ENCODE measurements at regions not wholly inside any gene's neighbourhood (a gene's known extent, or its start where the extent isn't known, plus 50 kb on each side); places are given as distances from the start of the nearest gene placed in this dataset.
"Not testable (repeated sequence)": the region's sequence is repeated elsewhere in the genome, so short reads cannot be mapped to it uniquely, and the experiment has no call there.

DNA sequence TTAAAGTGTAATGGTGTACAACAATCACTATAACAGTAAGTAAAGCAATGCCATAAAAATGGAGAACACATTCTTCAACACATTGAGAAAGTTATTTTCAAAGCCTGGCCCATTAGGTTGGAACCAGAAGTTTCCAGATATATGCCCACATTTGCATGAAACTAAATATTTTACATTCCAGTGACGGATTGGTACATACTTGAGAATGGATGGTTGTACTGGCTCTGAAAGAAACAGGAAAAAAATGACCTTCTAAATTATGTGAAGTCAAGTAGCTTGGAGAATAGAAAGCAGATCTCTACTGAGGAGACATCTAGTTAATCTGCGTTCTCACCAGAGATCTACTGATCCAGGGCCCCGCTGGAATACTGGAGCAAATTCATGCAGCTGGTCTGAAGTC, 1037.0 kb downstream of the NR2F1-AS1 start:
- no peaks in the 10 kb centered on the region for H3F3A ChIP-seq (ENCODE audit: insufficient read depth, low read length)
- H3K27ac ChIP-seq (ENCODE audit: low read depth, low read length, poor library complexity, severe bottlenecking): no peak overlapping the region
- no peaks in the 10 kb centered on the region for H3K79me2 ChIP-seq (ENCODE audit: insufficient read depth, low read length)
- no peak overlapping the region for H3K4me2 ChIP-seq (ENCODE audit: low read length)
- no peak for TF ChIP-seq EZH2 (IDR thresholded peaks at IDR 0.05; ENCODE audit: borderline replicate concordance, low read length)
- TF ChIP-seq, protein P1, sequence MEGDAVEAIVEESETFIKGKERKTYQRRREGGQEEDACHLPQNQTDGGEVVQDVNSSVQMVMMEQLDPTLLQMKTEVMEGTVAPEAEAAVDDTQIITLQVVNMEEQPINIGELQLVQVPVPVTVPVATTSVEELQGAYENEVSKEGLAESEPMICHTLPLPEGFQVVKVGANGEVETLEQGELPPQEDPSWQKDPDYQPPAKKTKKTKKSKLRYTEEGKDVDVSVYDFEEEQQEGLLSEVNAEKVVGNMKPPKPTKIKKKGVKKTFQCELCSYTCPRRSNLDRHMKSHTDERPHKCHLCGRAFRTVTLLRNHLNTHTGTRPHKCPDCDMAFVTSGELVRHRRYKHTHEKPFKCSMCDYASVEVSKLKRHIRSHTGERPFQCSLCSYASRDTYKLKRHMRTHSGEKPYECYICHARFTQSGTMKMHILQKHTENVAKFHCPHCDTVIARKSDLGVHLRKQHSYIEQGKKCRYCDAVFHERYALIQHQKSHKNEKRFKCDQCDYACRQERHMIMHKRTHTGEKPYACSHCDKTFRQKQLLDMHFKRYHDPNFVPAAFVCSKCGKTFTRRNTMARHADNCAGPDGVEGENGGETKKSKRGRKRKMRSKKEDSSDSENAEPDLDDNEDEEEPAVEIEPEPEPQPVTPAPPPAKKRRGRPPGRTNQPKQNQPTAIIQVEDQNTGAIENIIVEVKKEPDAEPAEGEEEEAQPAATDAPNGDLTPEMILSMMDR (IDR thresholded peaks at IDR 0.05; ENCODE audit: low read length): no peak
- no peaks in the 10 kb centered on the region for H3K9me3 ChIP-seq (ENCODE audit: low read length)
- H3K9me2 ChIP-seq (ENCODE audit: low read depth, low read length): no peaks in the 10 kb centered on the region
- H3K4me3 ChIP-seq (ENCODE audit: low read depth, low read length, poor library complexity, severe bottlenecking): no peak overlapping the region
- no peaks in the 10 kb centered on the region for H3K27me3 ChIP-seq (ENCODE audit: insufficient read depth, low read length)
- H3K9ac ChIP-seq (ENCODE audit: low read length): no peak overlapping the region
- H2AFZ ChIP-seq (ENCODE audit: low read length): no peak overlapping the region
- no peaks in the 10 kb centered on the region for H3K36me3 ChIP-seq (ENCODE audit: insufficient read depth, low read length)
- no peaks in the 10 kb centered on the region for H4K20me1 ChIP-seq (ENCODE audit: insufficient read depth, low read length)
- H3K4me1 ChIP-seq (ENCODE audit: insufficient read depth, low read length, severe bottlenecking): no peaks in the 10 kb centered on the region

DNA sequence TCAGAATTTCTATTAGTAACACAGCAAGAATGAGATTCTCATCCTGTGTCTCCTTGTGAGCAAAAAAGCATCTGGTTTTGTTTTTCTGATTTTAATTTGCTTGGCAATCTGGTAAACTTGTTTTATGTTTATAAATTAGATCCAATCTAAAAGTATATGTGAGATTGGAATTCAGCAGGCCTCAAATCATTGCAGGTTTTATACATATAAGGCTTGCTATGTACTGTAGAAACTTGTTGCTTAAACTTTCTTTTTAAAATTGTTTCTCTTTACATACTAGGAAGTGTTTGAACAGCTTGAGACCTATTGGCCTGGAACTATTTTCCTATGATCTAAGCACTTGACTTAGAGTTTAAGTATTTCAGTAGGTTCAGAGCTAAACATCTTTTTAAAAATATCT, 1037.8 kb downstream of the NR2F1-AS1 start:
- H3K36me3 ChIP-seq (ENCODE audit: insufficient read depth, low read length): no peaks in the 10 kb centered on the region
- no peaks in the 10 kb centered on the region for H3K4me1 ChIP-seq (ENCODE audit: insufficient read depth, low read length, severe bottlenecking)
- H3K27me3 ChIP-seq (ENCODE audit: insufficient read depth, low read length): no peaks in the 10 kb centered on the region
- no peak overlapping the region for H3K4me3 ChIP-seq (ENCODE audit: low read depth, low read length, poor library complexity, severe bottlenecking)
- no peaks in the 10 kb centered on the region for H3K9me3 ChIP-seq (ENCODE audit: low read length)
- no peak overlapping the region for H2AFZ ChIP-seq (ENCODE audit: low read length)
- H3K27ac ChIP-seq (ENCODE audit: low read depth, low read length, poor library complexity, severe bottlenecking): no peak overlapping the region
- no peak overlapping the region for H3K9ac ChIP-seq (ENCODE audit: low read length)
- no peaks in the 10 kb centered on the region for H3K9me2 ChIP-seq (ENCODE audit: low read depth, low read length)
- TF ChIP-seq, protein P1 (IDR thresholded peaks at IDR 0.05; ENCODE audit: low read length): no peak
- TF ChIP-seq EZH2 (IDR thresholded peaks at IDR 0.05; ENCODE audit: borderline replicate concordance, low read length): no peak
- H3K79me2 ChIP-seq (ENCODE audit: insufficient read depth, low read length): no peaks in the 10 kb centered on the region
- H4K20me1 ChIP-seq (ENCODE audit: insufficient read depth, low read length): no peaks in the 10 kb centered on the region
- H3K4me2 ChIP-seq (ENCODE audit: low read length): no peak overlapping the region
- no peaks in the 10 kb centered on the region for H3F3A ChIP-seq (ENCODE audit: insufficient read depth, low read length)

- not testable (repeated sequence) for H3K27ac ChIP-seq (ENCODE audit: low read depth, low read length, poor library complexity, severe bottlenecking); H3K4me3 ChIP-seq (ENCODE audit: low read depth, low read length, poor library complexity, severe bottlenecking); H3K4me1 ChIP-seq (ENCODE audit: insufficient read depth, low read length, severe bottlenecking); H3K9me3 ChIP-seq (ENCODE audit: low read length); H3K9ac ChIP-seq (ENCODE audit: low read length); H3K36me3 ChIP-seq (ENCODE audit: insufficient read depth, low read length); H4K20me1 ChIP-seq (ENCODE audit: insufficient read depth, low read length); H3K27me3 ChIP-seq (ENCODE audit: insufficient read depth, low read length); H3F3A ChIP-seq (ENCODE audit: insufficient read depth, low read length); H3K4me2 ChIP-seq (ENCODE audit: low read length); H3K9me2 ChIP-seq (ENCODE audit: low read depth, low read length); H2AFZ ChIP-seq (ENCODE audit: low read length); H3K79me2 ChIP-seq (ENCODE audit: insufficient read depth, low read length)
Measured at GRCh38 chr5:92542017-92542416, 1039.0 kb downstream of the NR2F1-AS1 start.

- Histone ChIP-seq H3K9me3 (ENCODE audit: low read length) (no peaks in the 10 kb centered on the region), H3F3A (ENCODE audit: insufficient read depth, low read length) (no peaks in the 10 kb centered on the region), H3K9me2 (ENCODE audit: low read depth, low read length) (no peaks in the 10 kb centered on the region), H3K9ac (ENCODE audit: low read length) (no peak overlapping the region), H2AFZ (ENCODE audit: low read length) (no peak overlapping the region), H3K4me3 (ENCODE audit: low read depth, low read length, poor library complexity, severe bottlenecking) (no peak overlapping the region), H3K4me1 (ENCODE audit: insufficient read depth, low read length, severe bottlenecking) (no peaks in the 10 kb centered on the region), H3K27me3 (ENCODE audit: insufficient read depth, low read length) (no peaks in the 10 kb centered on the region), H4K20me1 (ENCODE audit: insufficient read depth, low read length) (no peaks in the 10 kb centered on the region), H3K36me3 (ENCODE audit: insufficient read depth, low read length) (no peaks in the 10 kb centered on the region), H3K4me2 (ENCODE audit: low read length) (no peak overlapping the region), H3K79me2 (ENCODE audit: insufficient read depth, low read length) (no peaks in the 10 kb centered on the region), H3K27ac (ENCODE audit: low read depth, low read length, poor library complexity, severe bottlenecking) (no peak overlapping the region)
- TF ChIP-seq, protein P1 (IDR thresholded peaks at IDR 0.05; ENCODE audit: low read length): no peak
Measured at GRCh38 chr5:92527311-92528078, 1053.5 kb downstream of the NR2F1-AS1 start.

Data from OCI-LY1 (cell line).